A549 (cell line): ENCODE measurements at regions not wholly inside any gene's neighbourhood (a gene's known extent, or its start where the extent isn't known, plus 50 kb on each side); places are given as distances from the start of the nearest gene placed in this dataset.

Experiments
- CHD4 ChIP-seq: fragments of 200-600 bp; sonication (generic); IDR thresholded peaks from 2 replicates; pipeline ENCODE4 v1.6.1; 2016; ENCODE audit warnings: antibody characterized with exemption, mild to moderate bottlenecking, borderline replicate concordance
- EHMT2 ChIP-seq: fragments of 200-600 bp; sonication (generic); IDR thresholded peaks from 2 replicates; pipeline ENCODE4 v1.6.1; 2016; ENCODE audit warnings: antibody characterized with exemption, low read depth, mild to moderate bottlenecking, moderate library complexity
- EP300 ChIP-seq, 2 experiments: fragments of >200 bp; sonication (Bioruptor Twin); formaldehyde crosslinking; IDR thresholded peaks; 2 replicates in 1 of 2; 3 replicates in 1 of 2; pipeline ENCODE4 v1.6.1; 2016 to 2017
- MYC ChIP-seq: IDR thresholded peaks from 2 replicates; pipeline ENCODE4 v1.6.1; 2012; ENCODE audit warnings: mild to moderate bottlenecking, inconsistent platforms, low read length, improper control_type of control experiment, borderline replicate concordance
- POLR2A ChIP-seq: IDR thresholded peaks from 2 replicates; pipeline ENCODE4 v1.6.1; 2012; ENCODE audit warnings: mild to moderate bottlenecking, low read length
- RCOR1 ChIP-seq: fragments of 150-350 bp; IDR thresholded peaks from 2 replicates; pipeline ENCODE4 v1.6.1; 2014; ENCODE audit warnings: antibody characterized with exemption, low read length, low read depth
- RFX5 ChIP-seq: fragments of 450-650 bp; IDR thresholded peaks from 2 replicates; pipeline ENCODE4 v1.7.1; 2014; ENCODE audit warnings: antibody characterized with exemption, mild to moderate bottlenecking, moderate library complexity
- RNF2 ChIP-seq: fragments of 200-600 bp; sonication (generic); IDR thresholded peaks from 2 replicates; pipeline ENCODE4 v1.6.1; 2016; ENCODE audit warnings: low read depth, mild to moderate bottlenecking, antibody characterized with exemption, moderate library complexity, borderline replicate concordance
- SREBF2 ChIP-seq: fragments of 450-650 bp; IDR thresholded peaks from 2 replicates; pipeline ENCODE4 v1.6.1; 2014; ENCODE audit warnings: mild to moderate bottlenecking, moderate library complexity
- TP53 ChIP-seq: fragments of 250-450 bp; sonication (Bioruptor Pico); IDR thresholded peaks from 2 replicates; pipeline ENCODE4 v1.5.0; 2021; ENCODE audit warnings: mild to moderate bottlenecking, moderate library complexity
- TF ChIP-seq, protein P1 (sequence below): fragments of >200 bp; sonication (Bioruptor Twin); formaldehyde crosslinking; IDR thresholded peaks from 3 replicates; pipeline ENCODE4 v1.5.1; 2016
- TF ChIP-seq, protein P2 (sequence below): fragments of 200-600 bp; sonication (generic); IDR thresholded peaks from 2 replicates; pipeline ENCODE4 v1.6.1; 2016; ENCODE audit warnings: antibody characterized with exemption, mild to moderate bottlenecking, moderate library complexity
- TF ChIP-seq, protein P3 (sequence below): IDR thresholded peaks from 2 replicates; pipeline ENCODE4 v1.6.1; 2012

DNA sequence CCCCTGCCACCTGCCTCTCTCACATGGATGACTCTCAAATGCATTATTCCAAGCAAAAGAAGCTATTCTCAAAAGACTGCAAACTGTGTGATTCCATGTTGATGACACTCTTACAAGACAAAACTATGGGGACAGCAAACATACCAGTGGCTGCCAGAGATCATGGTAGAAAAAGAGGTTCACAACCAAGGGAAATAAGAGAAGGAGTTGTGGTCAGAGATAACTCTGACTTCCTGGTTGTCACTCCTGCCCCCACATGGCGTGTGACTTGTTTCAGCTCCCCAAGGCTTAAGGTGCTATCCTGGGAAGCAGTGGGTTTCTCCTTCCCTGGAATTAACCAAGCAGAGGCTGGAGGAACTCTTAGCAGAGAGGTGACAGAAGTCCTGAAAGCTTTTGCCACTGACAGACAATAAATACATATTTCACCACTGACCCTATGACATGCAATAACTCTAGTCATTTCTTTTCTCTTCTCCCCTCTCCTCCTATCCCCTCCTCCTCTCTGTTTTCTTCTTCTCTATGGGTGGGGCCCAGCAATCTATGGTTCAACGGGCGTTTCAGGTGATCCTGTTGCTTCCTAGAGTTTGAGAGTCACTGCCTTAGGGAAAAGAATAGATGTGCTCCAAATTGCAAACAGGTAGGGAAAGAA is 185.1 kb downstream of the FCRL5 start:
- TF ChIP-seq, protein P1, sequence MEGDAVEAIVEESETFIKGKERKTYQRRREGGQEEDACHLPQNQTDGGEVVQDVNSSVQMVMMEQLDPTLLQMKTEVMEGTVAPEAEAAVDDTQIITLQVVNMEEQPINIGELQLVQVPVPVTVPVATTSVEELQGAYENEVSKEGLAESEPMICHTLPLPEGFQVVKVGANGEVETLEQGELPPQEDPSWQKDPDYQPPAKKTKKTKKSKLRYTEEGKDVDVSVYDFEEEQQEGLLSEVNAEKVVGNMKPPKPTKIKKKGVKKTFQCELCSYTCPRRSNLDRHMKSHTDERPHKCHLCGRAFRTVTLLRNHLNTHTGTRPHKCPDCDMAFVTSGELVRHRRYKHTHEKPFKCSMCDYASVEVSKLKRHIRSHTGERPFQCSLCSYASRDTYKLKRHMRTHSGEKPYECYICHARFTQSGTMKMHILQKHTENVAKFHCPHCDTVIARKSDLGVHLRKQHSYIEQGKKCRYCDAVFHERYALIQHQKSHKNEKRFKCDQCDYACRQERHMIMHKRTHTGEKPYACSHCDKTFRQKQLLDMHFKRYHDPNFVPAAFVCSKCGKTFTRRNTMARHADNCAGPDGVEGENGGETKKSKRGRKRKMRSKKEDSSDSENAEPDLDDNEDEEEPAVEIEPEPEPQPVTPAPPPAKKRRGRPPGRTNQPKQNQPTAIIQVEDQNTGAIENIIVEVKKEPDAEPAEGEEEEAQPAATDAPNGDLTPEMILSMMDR: no peak
- no peak for TF ChIP-seq POLR2A
- TF ChIP-seq SREBF2: no peak
- TF ChIP-seq, protein P2, sequence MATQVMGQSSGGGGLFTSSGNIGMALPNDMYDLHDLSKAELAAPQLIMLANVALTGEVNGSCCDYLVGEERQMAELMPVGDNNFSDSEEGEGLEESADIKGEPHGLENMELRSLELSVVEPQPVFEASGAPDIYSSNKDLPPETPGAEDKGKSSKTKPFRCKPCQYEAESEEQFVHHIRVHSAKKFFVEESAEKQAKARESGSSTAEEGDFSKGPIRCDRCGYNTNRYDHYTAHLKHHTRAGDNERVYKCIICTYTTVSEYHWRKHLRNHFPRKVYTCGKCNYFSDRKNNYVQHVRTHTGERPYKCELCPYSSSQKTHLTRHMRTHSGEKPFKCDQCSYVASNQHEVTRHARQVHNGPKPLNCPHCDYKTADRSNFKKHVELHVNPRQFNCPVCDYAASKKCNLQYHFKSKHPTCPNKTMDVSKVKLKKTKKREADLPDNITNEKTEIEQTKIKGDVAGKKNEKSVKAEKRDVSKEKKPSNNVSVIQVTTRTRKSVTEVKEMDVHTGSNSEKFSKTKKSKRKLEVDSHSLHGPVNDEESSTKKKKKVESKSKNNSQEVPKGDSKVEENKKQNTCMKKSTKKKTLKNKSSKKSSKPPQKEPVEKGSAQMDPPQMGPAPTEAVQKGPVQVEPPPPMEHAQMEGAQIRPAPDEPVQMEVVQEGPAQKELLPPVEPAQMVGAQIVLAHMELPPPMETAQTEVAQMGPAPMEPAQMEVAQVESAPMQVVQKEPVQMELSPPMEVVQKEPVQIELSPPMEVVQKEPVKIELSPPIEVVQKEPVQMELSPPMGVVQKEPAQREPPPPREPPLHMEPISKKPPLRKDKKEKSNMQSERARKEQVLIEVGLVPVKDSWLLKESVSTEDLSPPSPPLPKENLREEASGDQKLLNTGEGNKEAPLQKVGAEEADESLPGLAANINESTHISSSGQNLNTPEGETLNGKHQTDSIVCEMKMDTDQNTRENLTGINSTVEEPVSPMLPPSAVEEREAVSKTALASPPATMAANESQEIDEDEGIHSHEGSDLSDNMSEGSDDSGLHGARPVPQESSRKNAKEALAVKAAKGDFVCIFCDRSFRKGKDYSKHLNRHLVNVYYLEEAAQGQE: no peak
- no peak for TF ChIP-seq RCOR1
- no peak for TF ChIP-seq MYC
- no peak for TF ChIP-seq EP300 (IDR thresholded peaks at IDR 0.05)
- TF ChIP-seq, protein P3, sequence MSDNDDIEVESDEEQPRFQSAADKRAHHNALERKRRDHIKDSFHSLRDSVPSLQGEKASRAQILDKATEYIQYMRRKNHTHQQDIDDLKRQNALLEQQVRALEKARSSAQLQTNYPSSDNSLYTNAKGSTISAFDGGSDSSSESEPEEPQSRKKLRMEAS: no peak
- no peak for TF ChIP-seq RFX5
- TF ChIP-seq TP53: no peak
- no peak for TF ChIP-seq RNF2
- TF ChIP-seq EHMT2: no peak
- TF ChIP-seq CHD4: no peak
